ENCODE measurements at regions not wholly inside any gene's neighbourhood (a gene's known extent, or its start where the extent isn't known, plus 50 kb on each side); places are given as distances from the start of the nearest gene placed in this dataset.

DNA sequence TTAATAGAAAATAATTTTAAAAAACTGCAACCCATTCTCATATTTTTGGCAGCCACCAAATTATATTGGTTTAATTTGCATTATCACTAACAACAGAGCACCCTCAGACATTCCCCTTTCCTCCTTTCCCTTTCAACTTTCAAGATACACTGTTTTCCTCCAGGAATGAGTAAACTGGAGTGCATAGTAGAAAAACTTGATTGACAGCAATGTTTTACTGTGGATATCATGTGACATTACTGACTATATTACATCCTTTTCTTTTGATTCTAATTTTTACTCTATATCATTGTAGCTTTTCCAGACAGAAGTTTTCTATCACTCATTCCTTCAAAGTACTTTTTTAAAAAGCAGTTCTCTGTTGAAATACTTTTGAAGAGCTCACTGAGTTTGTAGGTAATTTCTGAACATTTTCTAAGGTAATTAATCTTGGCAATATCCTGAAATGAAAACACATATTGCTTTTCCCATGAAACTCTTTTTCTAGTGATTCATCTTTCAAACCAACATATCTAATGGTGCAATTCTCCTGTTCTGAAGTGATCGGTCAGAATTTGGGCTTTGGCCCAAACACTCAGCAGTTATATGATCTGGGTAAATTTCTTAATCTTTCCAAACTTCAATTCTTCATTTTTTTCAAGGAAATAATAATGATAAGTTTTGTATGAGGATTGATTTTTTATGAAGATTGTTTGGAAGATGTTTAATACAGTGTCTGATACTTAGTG, 920.4 kb upstream of the EPHA5 start:
- dilution Hi-C loops (cut with MboI; ENCODE audit: extremely low pct_ligation_motif_present, low sequenced_read_pairs) = no loop called here
- no peak for DNase-seq (ENCODE audit: low read depth, low spot score)

More for the DNA sequence above, 920.4 kb upstream of the EPHA5 start:
- H2AFZ ChIP-seq (ENCODE audit: low read depth, low read length) = no peak overlapping the region
- H3K79me2 ChIP-seq (ENCODE audit: control insufficient read depth, insufficient read depth, low read length) = no peaks in the 10 kb centered on the region
- H3K4me3 ChIP-seq (replicated peaks in 1 of 3; ENCODE audit: insufficient read depth in 1 of 3, low read depth in 1 of 3, low read length in 3 of 3) = no peak overlapping the region
- intact Hi-C loops (cut with micrococcal nuclease) = no loop called here
- no peaks in the 10 kb centered on the region for H3K36me3 ChIP-seq (ENCODE audit: control insufficient read depth in 2 of 2, extremely low read depth in 1 of 2, insufficient read depth in 2 of 2, low read length in 2 of 2)
- no peak overlapping the region for H3K27ac ChIP-seq (ENCODE audit: insufficient read depth, low read depth, low read length)
- no TSS peak for BruUV-seq (replicated peaks)
- CTCF ChIA-PET = interaction anchor here (1.6 kb wide), 1 partner anchor 12 kb away, joined by 3 read pairs; no protein-coding TSS in a partner anchor
- H3K9me3 ChIP-seq (replicated peaks; ENCODE audit: control insufficient read depth, insufficient read depth, low read length) = no peaks in the 10 kb centered on the region
- no peaks in the 10 kb centered on the region for H4K20me1 ChIP-seq (replicated peaks; ENCODE audit: control insufficient read depth, extremely low read depth, insufficient read depth, low read length)
- H3K27me3 ChIP-seq (ENCODE audit: control insufficient read depth in 2 of 2, insufficient read depth in 2 of 2, low read length in 2 of 2) = no peaks in the 10 kb centered on the region
- H3K4me2 ChIP-seq (ENCODE audit: insufficient read depth, low read length) = no peak overlapping the region
- no peak for TF ChIP-seq POLR2AphosphoS5 (IDR thresholded peaks at IDR 0.05; ENCODE audit: insufficient read depth, low read depth, low read length)
- TF ChIP-seq, protein P1, sequence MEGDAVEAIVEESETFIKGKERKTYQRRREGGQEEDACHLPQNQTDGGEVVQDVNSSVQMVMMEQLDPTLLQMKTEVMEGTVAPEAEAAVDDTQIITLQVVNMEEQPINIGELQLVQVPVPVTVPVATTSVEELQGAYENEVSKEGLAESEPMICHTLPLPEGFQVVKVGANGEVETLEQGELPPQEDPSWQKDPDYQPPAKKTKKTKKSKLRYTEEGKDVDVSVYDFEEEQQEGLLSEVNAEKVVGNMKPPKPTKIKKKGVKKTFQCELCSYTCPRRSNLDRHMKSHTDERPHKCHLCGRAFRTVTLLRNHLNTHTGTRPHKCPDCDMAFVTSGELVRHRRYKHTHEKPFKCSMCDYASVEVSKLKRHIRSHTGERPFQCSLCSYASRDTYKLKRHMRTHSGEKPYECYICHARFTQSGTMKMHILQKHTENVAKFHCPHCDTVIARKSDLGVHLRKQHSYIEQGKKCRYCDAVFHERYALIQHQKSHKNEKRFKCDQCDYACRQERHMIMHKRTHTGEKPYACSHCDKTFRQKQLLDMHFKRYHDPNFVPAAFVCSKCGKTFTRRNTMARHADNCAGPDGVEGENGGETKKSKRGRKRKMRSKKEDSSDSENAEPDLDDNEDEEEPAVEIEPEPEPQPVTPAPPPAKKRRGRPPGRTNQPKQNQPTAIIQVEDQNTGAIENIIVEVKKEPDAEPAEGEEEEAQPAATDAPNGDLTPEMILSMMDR (IDR thresholded peaks at IDR 0.05; ENCODE audit: extremely low read depth in 1 of 2, insufficient read depth in 1 of 2, low read depth in 1 of 2, low read length in 2 of 2) = no peak
- TF ChIP-seq JUN (IDR thresholded peaks at IDR 0.05; ENCODE audit: borderline replicate concordance, insufficient read depth, insufficient read length, low read depth) = no peak
- TF ChIP-seq FOS (IDR thresholded peaks at IDR 0.05; ENCODE audit: borderline replicate concordance, insufficient read depth, low read length) = no peak
- no peak for TF ChIP-seq MYC (IDR thresholded peaks at IDR 0.05; ENCODE audit: low read depth, low read length)
- TF ChIP-seq GATA2 (IDR thresholded peaks at IDR 0.05; ENCODE audit: insufficient read depth, insufficient read length, low read depth, low read length) = no peak
- no peak for TF ChIP-seq POLR2A (IDR thresholded peaks at IDR 0.05; ENCODE audit: low read depth, low read length)
- TF ChIP-seq, protein P2, sequence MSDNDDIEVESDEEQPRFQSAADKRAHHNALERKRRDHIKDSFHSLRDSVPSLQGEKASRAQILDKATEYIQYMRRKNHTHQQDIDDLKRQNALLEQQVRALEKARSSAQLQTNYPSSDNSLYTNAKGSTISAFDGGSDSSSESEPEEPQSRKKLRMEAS (IDR thresholded peaks at IDR 0.05; ENCODE audit: insufficient read depth, insufficient read length) = no peak
- TF ChIP-seq EZH2 (IDR thresholded peaks at IDR 0.05; ENCODE audit: borderline replicate concordance, low read depth, low read length, severe bottlenecking) = no peak
- H3K9ac ChIP-seq (replicated peaks; ENCODE audit: extremely low read depth, insufficient read depth, low read length) = no peak overlapping the region
- POLR2A ChIA-PET = no interaction called here
- no peaks in the 10 kb centered on the region for H3K4me1 ChIP-seq (ENCODE audit: control insufficient read depth, extremely low read depth, insufficient read depth, low read length)
- no peaks in the 10 kb centered on the region for H3K9me1 ChIP-seq (replicated peaks; ENCODE audit: control insufficient read depth, extremely low read depth, insufficient read depth, low read length)
- FAIRE-seq = no peak

Measured in endothelial cell of umbilical vein (primary cell).